ENCODE measurements at regions not wholly inside any gene's neighbourhood (a gene's known extent, or its start where the extent isn't known, plus 50 kb on each side); places are given as distances from the start of the nearest gene placed in this dataset.

DNA sequence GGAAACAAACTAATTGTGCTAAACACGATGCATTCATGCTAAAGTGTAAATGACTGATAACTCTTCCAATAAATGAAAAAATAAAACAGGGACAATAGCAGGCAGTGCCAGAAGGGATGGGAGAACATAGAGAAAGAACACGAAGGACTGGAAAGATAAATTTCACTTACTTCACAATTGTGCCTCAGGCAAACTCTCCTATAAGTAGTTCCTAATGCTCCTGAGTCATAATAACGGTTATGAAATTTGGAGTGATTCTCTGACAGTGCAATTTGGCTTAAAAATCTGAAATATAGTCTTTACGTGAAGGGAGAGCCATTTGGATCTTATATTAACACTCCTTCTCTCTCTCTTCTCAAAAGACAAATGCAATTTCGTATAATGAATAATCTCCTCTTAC, 2218.5 kb downstream of the MAT2B start:
- in situ Hi-C loops (cut with MboI) (no loop called here), intact Hi-C loops (cut with micrococcal nuclease; ENCODE audit: unreplicated experiment) (no loop called here)
- no peak for FAIRE-seq
- H3K4me3 ChIP-seq, result no peak overlapping the region
- H4K20me1 ChIP-seq (ENCODE audit: control insufficient read depth, insufficient read depth), result no peaks in the 10 kb centered on the region
- H3K9me3 ChIP-seq (replicated peaks; ENCODE audit: control insufficient read depth, insufficient read depth, low read length), result no peaks in the 10 kb centered on the region
- ChIA-PET RAD21 (ENCODE audit: unreplicated experiment) (no interaction called here), CTCF (no interaction called here), POLR2A (no interaction called here), SMC1A (ENCODE audit: uncharacterized antibody, unreplicated experiment) (no interaction called here)
- H3K79me2 ChIP-seq (ENCODE audit: control insufficient read depth, insufficient read depth, low read length), result no peaks in the 10 kb centered on the region
- BruUV-seq (replicated peaks), result no TSS peak
- no peaks in the 10 kb centered on the region for H3K27me3 ChIP-seq (replicated peaks in 1 of 2; ENCODE audit: control insufficient read depth in 2 of 2, insufficient read depth in 2 of 2, low read length in 1 of 2)
- no peaks in the 10 kb centered on the region for H3K36me3 ChIP-seq (ENCODE audit: control insufficient read depth in 2 of 2, insufficient read depth in 2 of 2, low read length in 1 of 2)
- H3K9ac ChIP-seq (ENCODE audit: control insufficient read depth, insufficient read depth, low read length), result no peak overlapping the region
- 10% methylated on average over 5 of the region's 5 CpGs for WGBS (ENCODE audit: insufficient coverage, insufficient replicate concordance, low lambda C conversion rate, missing lambda C conversion rate)
- H2AFZ ChIP-seq (ENCODE audit: control insufficient read depth, low read depth, low read length), result no peak overlapping the region
- DNase-seq (ENCODE audit: low read depth, low spot score), result no peak
- no peak for ATAC-seq
- H3K27ac ChIP-seq (ENCODE audit: control insufficient read depth, insufficient read depth), result no peak overlapping the region
- H3K4me1 ChIP-seq (ENCODE audit: control insufficient read depth, insufficient read depth, low read length), result no peaks in the 10 kb centered on the region
- H3K4me2 ChIP-seq (ENCODE audit: control insufficient read depth, insufficient read depth), result no peak overlapping the region
- TF ChIP-seq, protein P1, sequence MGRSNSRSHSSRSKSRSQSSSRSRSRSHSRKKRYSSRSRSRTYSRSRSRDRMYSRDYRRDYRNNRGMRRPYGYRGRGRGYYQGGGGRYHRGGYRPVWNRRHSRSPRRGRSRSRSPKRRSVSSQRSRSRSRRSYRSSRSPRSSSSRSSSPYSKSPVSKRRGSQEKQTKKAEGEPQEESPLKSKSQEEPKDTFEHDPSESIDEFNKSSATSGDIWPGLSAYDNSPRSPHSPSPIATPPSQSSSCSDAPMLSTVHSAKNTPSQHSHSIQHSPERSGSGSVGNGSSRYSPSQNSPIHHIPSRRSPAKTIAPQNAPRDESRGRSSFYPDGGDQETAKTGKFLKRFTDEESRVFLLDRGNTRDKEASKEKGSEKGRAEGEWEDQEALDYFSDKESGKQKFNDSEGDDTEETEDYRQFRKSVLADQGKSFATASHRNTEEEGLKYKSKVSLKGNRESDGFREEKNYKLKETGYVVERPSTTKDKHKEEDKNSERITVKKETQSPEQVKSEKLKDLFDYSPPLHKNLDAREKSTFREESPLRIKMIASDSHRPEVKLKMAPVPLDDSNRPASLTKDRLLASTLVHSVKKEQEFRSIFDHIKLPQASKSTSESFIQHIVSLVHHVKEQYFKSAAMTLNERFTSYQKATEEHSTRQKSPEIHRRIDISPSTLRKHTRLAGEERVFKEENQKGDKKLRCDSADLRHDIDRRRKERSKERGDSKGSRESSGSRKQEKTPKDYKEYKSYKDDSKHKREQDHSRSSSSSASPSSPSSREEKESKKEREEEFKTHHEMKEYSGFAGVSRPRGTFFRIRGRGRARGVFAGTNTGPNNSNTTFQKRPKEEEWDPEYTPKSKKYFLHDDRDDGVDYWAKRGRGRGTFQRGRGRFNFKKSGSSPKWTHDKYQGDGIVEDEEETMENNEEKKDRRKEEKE (IDR thresholded peaks at IDR 0.05), result no peak
- no peak for TF ChIP-seq ZBED1 (IDR thresholded peaks at IDR 0.05; ENCODE audit: borderline replicate concordance)
- no peak for TF ChIP-seq SPI1 (IDR thresholded peaks at IDR 0.05; ENCODE audit: borderline replicate concordance, insufficient read depth, low read depth, low read length)
- TF ChIP-seq, protein P2, sequence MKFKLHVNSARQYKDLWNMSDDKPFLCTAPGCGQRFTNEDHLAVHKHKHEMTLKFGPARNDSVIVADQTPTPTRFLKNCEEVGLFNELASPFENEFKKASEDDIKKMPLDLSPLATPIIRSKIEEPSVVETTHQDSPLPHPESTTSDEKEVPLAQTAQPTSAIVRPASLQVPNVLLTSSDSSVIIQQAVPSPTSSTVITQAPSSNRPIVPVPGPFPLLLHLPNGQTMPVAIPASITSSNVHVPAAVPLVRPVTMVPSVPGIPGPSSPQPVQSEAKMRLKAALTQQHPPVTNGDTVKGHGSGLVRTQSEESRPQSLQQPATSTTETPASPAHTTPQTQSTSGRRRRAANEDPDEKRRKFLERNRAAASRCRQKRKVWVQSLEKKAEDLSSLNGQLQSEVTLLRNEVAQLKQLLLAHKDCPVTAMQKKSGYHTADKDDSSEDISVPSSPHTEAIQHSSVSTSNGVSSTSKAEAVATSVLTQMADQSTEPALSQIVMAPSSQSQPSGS (IDR thresholded peaks at IDR 0.05; ENCODE audit: low read length), result no peak
- TF ChIP-seq, protein P3, sequence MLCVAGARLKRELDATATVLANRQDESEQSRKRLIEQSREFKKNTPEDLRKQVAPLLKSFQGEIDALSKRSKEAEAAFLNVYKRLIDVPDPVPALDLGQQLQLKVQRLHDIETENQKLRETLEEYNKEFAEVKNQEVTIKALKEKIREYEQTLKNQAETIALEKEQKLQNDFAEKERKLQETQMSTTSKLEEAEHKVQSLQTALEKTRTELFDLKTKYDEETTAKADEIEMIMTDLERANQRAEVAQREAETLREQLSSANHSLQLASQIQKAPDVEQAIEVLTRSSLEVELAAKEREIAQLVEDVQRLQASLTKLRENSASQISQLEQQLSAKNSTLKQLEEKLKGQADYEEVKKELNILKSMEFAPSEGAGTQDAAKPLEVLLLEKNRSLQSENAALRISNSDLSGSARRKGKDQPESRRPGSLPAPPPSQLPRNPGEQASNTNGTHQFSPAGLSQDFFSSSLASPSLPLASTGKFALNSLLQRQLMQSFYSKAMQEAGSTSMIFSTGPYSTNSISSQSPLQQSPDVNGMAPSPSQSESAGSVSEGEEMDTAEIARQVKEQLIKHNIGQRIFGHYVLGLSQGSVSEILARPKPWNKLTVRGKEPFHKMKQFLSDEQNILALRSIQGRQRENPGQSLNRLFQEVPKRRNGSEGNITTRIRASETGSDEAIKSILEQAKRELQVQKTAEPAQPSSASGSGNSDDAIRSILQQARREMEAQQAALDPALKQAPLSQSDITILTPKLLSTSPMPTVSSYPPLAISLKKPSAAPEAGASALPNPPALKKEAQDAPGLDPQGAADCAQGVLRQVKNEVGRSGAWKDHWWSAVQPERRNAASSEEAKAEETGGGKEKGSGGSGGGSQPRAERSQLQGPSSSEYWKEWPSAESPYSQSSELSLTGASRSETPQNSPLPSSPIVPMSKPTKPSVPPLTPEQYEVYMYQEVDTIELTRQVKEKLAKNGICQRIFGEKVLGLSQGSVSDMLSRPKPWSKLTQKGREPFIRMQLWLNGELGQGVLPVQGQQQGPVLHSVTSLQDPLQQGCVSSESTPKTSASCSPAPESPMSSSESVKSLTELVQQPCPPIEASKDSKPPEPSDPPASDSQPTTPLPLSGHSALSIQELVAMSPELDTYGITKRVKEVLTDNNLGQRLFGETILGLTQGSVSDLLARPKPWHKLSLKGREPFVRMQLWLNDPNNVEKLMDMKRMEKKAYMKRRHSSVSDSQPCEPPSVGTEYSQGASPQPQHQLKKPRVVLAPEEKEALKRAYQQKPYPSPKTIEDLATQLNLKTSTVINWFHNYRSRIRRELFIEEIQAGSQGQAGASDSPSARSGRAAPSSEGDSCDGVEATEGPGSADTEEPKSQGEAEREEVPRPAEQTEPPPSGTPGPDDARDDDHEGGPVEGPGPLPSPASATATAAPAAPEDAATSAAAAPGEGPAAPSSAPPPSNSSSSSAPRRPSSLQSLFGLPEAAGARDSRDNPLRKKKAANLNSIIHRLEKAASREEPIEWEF (IDR thresholded peaks at IDR 0.05; ENCODE audit: insufficient replicate concordance, low read depth, low read length), result no peak
- TF ChIP-seq, protein P4, sequence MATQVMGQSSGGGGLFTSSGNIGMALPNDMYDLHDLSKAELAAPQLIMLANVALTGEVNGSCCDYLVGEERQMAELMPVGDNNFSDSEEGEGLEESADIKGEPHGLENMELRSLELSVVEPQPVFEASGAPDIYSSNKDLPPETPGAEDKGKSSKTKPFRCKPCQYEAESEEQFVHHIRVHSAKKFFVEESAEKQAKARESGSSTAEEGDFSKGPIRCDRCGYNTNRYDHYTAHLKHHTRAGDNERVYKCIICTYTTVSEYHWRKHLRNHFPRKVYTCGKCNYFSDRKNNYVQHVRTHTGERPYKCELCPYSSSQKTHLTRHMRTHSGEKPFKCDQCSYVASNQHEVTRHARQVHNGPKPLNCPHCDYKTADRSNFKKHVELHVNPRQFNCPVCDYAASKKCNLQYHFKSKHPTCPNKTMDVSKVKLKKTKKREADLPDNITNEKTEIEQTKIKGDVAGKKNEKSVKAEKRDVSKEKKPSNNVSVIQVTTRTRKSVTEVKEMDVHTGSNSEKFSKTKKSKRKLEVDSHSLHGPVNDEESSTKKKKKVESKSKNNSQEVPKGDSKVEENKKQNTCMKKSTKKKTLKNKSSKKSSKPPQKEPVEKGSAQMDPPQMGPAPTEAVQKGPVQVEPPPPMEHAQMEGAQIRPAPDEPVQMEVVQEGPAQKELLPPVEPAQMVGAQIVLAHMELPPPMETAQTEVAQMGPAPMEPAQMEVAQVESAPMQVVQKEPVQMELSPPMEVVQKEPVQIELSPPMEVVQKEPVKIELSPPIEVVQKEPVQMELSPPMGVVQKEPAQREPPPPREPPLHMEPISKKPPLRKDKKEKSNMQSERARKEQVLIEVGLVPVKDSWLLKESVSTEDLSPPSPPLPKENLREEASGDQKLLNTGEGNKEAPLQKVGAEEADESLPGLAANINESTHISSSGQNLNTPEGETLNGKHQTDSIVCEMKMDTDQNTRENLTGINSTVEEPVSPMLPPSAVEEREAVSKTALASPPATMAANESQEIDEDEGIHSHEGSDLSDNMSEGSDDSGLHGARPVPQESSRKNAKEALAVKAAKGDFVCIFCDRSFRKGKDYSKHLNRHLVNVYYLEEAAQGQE (IDR thresholded peaks at IDR 0.05; ENCODE audit: low read depth, low read length), result no peak
- TF ChIP-seq STAT3 (IDR thresholded peaks at IDR 0.05; ENCODE audit: low read depth, low read length), result no peak
- TF ChIP-seq, protein P5, sequence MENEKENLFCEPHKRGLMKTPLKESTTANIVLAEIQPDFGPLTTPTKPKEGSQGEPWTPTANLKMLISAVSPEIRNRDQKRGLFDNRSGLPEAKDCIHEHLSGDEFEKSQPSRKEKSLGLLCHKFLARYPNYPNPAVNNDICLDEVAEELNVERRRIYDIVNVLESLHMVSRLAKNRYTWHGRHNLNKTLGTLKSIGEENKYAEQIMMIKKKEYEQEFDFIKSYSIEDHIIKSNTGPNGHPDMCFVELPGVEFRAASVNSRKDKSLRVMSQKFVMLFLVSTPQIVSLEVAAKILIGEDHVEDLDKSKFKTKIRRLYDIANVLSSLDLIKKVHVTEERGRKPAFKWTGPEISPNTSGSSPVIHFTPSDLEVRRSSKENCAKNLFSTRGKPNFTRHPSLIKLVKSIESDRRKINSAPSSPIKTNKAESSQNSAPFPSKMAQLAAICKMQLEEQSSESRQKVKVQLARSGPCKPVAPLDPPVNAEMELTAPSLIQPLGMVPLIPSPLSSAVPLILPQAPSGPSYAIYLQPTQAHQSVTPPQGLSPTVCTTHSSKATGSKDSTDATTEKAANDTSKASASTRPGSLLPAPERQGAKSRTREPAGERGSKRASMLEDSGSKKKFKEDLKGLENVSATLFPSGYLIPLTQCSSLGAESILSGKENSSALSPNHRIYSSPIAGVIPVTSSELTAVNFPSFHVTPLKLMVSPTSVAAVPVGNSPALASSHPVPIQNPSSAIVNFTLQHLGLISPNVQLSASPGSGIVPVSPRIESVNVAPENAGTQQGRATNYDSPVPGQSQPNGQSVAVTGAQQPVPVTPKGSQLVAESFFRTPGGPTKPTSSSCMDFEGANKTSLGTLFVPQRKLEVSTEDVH (IDR thresholded peaks at IDR 0.05; ENCODE audit: low read depth, partially characterized antibody), result no peak

All from GM12878 (cell line).